Ovary (tissue), 3 donors: ENCODE measurements at regions not wholly inside any gene's neighbourhood (a gene's known extent, or its start where the extent isn't known, plus 50 kb on each side); places are given as distances from the start of the nearest gene placed in this dataset.
"Not testable (repeated sequence)": the region's sequence is repeated elsewhere in the genome, so short reads cannot be mapped to it uniquely, and the experiment has no call there.

Experiments
- EP300 ChIP-seq: sonication (generic); formaldehyde crosslinking; IDR thresholded peaks from one replicate; pipeline ENCODE4 v1.6.1; 2017; ENCODE audit warnings: antibody characterized with exemption
- POLR2A ChIP-seq: fragments of 450-650 bp; IDR thresholded peaks from one replicate; pipeline ENCODE4 v1.6.1; 2017; ENCODE audit warnings: antibody characterized with exemption, mild to moderate bottlenecking, moderate library complexity
- TF ChIP-seq, protein P1 (sequence below), 3 donors: fragments of 450-650 bp in 2 of 3; fragments of 200-600 bp in 1 of 3; IDR thresholded peaks; one replicate each; pipeline versions ENCODE4 v1.5.1 to v1.8.0; 2016 to 2022; ENCODE audit warnings: antibody characterized with exemption in 3 of 3, mild to moderate bottlenecking in 1 of 3
- donor health status: DM: no; HTN: no; CAD: no.

DNA sequence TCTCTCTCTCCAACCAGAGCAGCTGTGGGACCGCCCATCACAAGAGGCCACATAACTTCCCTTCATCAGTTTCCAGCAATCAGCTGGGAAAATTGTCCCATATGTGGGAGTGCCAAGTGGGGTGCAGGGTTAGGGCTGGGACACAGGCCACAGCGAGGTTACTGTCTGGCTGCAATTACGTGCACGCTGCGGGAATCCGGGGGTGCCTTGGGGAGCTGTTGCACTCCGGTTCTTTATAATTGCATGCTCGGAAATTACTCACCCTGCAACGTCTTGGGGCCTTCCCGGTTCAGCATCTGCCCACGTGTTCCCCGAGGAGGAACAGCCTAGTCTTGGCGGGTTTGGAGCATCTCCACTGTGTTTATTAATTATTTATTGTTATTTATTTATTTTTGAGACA lies 4495.9 kb upstream of the OR11H1 start:
- TF ChIP-seq, protein P1, sequence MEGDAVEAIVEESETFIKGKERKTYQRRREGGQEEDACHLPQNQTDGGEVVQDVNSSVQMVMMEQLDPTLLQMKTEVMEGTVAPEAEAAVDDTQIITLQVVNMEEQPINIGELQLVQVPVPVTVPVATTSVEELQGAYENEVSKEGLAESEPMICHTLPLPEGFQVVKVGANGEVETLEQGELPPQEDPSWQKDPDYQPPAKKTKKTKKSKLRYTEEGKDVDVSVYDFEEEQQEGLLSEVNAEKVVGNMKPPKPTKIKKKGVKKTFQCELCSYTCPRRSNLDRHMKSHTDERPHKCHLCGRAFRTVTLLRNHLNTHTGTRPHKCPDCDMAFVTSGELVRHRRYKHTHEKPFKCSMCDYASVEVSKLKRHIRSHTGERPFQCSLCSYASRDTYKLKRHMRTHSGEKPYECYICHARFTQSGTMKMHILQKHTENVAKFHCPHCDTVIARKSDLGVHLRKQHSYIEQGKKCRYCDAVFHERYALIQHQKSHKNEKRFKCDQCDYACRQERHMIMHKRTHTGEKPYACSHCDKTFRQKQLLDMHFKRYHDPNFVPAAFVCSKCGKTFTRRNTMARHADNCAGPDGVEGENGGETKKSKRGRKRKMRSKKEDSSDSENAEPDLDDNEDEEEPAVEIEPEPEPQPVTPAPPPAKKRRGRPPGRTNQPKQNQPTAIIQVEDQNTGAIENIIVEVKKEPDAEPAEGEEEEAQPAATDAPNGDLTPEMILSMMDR (IDR thresholded peaks at IDR 0.05) = not testable (repeated sequence)
- not testable (repeated sequence) for TF ChIP-seq POLR2A, EP300
